ENCODE measurements at regions not wholly inside any gene's neighbourhood (a gene's known extent, or its start where the extent isn't known, plus 50 kb on each side); places are given as distances from the start of the nearest gene placed in this dataset.
"Not testable (repeated sequence)": the region's sequence is repeated elsewhere in the genome, so short reads cannot be mapped to it uniquely, and the experiment has no call there.

GRCh38 chr5:157994906-157995519 is 136.1 kb upstream of the CLINT1 start:
- peak; percentile 19 to 76 for DNase-seq

GRCh38 chr5:157993986-157994691 is 135.2 kb upstream of the CLINT1 start:
- DNase-seq = no peak

GRCh38 chr5:157993201-157993600 is 134.3 kb upstream of the CLINT1 start:
- no peak for DNase-seq

GRCh38 chr5:157990583-157991181 is 131.7 kb upstream of the CLINT1 start:
- no peak for DNase-seq

GRCh38 chr5:157989296-157989695 is 130.4 kb upstream of the CLINT1 start:
- DNase-seq = no peak

- DNase-seq = no peak
Measured at GRCh38 chr5:157987259-157987658, 128.3 kb upstream of the CLINT1 start.

GRCh38 chr5:157986431-157986990 is 127.6 kb upstream of the CLINT1 start:
- DNase-seq = no peak

- no peak for DNase-seq
Measured at GRCh38 chr5:157984611-157985010, 125.7 kb upstream of the CLINT1 start.

- no peak for DNase-seq
Measured at GRCh38 chr5:157983906-157984551, 125.1 kb upstream of the CLINT1 start.

GRCh38 chr5:157978061-157978460 is 119.1 kb upstream of the CLINT1 start:
- no peak for DNase-seq

- DNase-seq = no peak
Measured at GRCh38 chr5:157976429-157976828, 117.5 kb upstream of the CLINT1 start.

- DNase-seq = no peak
Measured at GRCh38 chr5:157972579-157972978, 113.6 kb upstream of the CLINT1 start.

- DNase-seq = peak; percentile 53 to 82
Measured at GRCh38 chr5:157971571-157972216, 112.7 kb upstream of the CLINT1 start.

GRCh38 chr5:157968570-157968969 is 109.6 kb upstream of the CLINT1 start:
- DNase-seq = not testable (repeated sequence)

GRCh38 chr5:157965989-157966388 is 107.0 kb upstream of the CLINT1 start:
- DNase-seq = no peak

GRCh38 chr5:157965040-157965678 is 106.2 kb upstream of the CLINT1 start:
- DNase-seq = no peak

GRCh38 chr5:157963761-157964160 is 104.8 kb upstream of the CLINT1 start:
- no peak for DNase-seq

- no peak for DNase-seq
Measured at GRCh38 chr5:157963244-157963643, 104.3 kb upstream of the CLINT1 start.

- not testable (repeated sequence) for DNase-seq
Measured at GRCh38 chr5:157962686-157963085, 103.7 kb upstream of the CLINT1 start.

- DNase-seq = no peak
Measured at GRCh38 chr5:157961896-157962590, 103.1 kb upstream of the CLINT1 start.

GRCh38 chr5:157961176-157961575 is 102.2 kb upstream of the CLINT1 start:
- DNase-seq = no peak

GRCh38 chr5:157959370-157959769 is 100.4 kb upstream of the CLINT1 start:
- no peak for DNase-seq

Measured in NCI-H446 (cell line).